ENCODE measurements at regions not wholly inside any gene's neighbourhood (a gene's known extent, or its start where the extent isn't known, plus 50 kb on each side); places are given as distances from the start of the nearest gene placed in this dataset.

- no peak for TF ChIP-seq CTCF (conservative IDR thresholded peaks at IDR 0.05)
- Histone ChIP-seq H3K79me1 (ENCODE audit: insufficient read depth, low read depth, low read length, poor library complexity, severe bottlenecking) (no peaks in the 10 kb centered on the region), H4K20me1 (ENCODE audit: control insufficient read depth, insufficient read depth, insufficient read length) (no peaks in the 10 kb centered on the region), H3K4me1 (ENCODE audit: insufficient read depth, low read length) (no peaks in the 10 kb centered on the region), H4K91ac (ENCODE audit: insufficient read length, low read depth, low read length) (no peak overlapping the region), H4K8ac (replicated peaks; ENCODE audit: insufficient read length, low read depth, low read length) (no peak overlapping the region), H3K4me2 (ENCODE audit: insufficient read depth, insufficient read length, low read length) (no peak overlapping the region), H3K79me2 (ENCODE audit: insufficient read depth, low read length) (peaks cover 1% of the 10 kb centered on the region; the same call in 1 of the 2 replicates), H4K5ac (ENCODE audit: insufficient read length, low read depth, low read length) (no peak overlapping the region), H3K23me2 (ENCODE audit: insufficient read length, low read depth, low read length, poor library complexity, severe bottlenecking) (no peaks in the 10 kb centered on the region), H3K9ac (ENCODE audit: extremely low read depth, insufficient read length, low read length) (no peak overlapping the region), H3K27ac (ENCODE audit: insufficient read length, low read depth, low read length) (no peak overlapping the region), H2AFZ (ENCODE audit: low read length) (no peak overlapping the region), H2BK120ac (ENCODE audit: low read depth, low read length, poor library complexity, severe bottlenecking) (no peak overlapping the region), H3K27me3 (ENCODE audit: insufficient read depth, low read length) (no peaks in the 10 kb centered on the region), H2BK5ac (ENCODE audit: insufficient read length, low read length) (no peak overlapping the region), H3K18ac (ENCODE audit: insufficient read length, low read depth, low read length) (no peak overlapping the region), H3K23ac (ENCODE audit: insufficient read length, low read depth, low read length) (no peak overlapping the region), H2BK15ac (ENCODE audit: low read depth, low read length) (no peak overlapping the region), H2BK20ac (ENCODE audit: low read depth, low read length, poor library complexity, severe bottlenecking) (no peak overlapping the region), H3K4ac (ENCODE audit: low read depth, low read length) (no peak overlapping the region), H3T11ph (ENCODE audit: low read length) (no peak overlapping the region), H2BK12ac (ENCODE audit: insufficient read length, low read depth, low read length) (no peak overlapping the region), H2AK5ac (ENCODE audit: insufficient read length, low read length) (no peak overlapping the region), H3K9me3 (ENCODE audit: control insufficient read depth, low read depth, low read length) (no peaks in the 10 kb centered on the region), H3K56ac (ENCODE audit: insufficient read length, low read depth, low read length) (no peak overlapping the region), H3K14ac (ENCODE audit: insufficient read depth, low read length) (peak overlapping the region; percentile 43; the same call in 1 of the 2 replicates)
- Mint-ChIP-seq H3K4me1 (no peaks in the 10 kb centered on the region; a peak in 1 of 4 replicates), H3K27me3 (ENCODE audit: low read depth) (no peaks in the 10 kb centered on the region; the same call in 1 of the 2 replicates), H3K36me3 (ENCODE audit: insufficient read depth in 1 of 3, low read depth in 3 of 3) (no peaks in the 10 kb centered on the region), H3K9me3 (no peaks in the 10 kb centered on the region), H3K27ac (peak overlapping the region in 1 of 3 experiments; percentile 84; a peak in 1 of 7 replicates), H3K4me3 (no peak overlapping the region)
- DNase-seq: no peak
- WGBS (ENCODE audit: extremely low coverage, insufficient read length, low lambda C conversion rate): no CpG with 5 or more reads among the region's 19 CpGs
These were observed 58.9 kb upstream of the PPARA start for GRCh38 chr22:46091277-46091977.
